HEK293T (cell line): ENCODE measurements at regions not wholly inside any gene's neighbourhood (a gene's known extent, or its start where the extent isn't known, plus 50 kb on each side); places are given as distances from the start of the nearest gene placed in this dataset.

Experiments used
- BHLHE40 ChIP-seq: fragments of 450-650 bp; IDR thresholded peaks from 2 replicates; pipeline ENCODE4 v1.6.1; 2016; ENCODE audit warnings: mild to moderate bottlenecking, moderate library complexity, borderline replicate concordance
- CTBP1 ChIP-seq: fragments of 450-650 bp; IDR thresholded peaks from 2 replicates; pipeline ENCODE4 v1.6.1; 2016; ENCODE audit warnings: borderline replicate concordance
- FOXK2 ChIP-seq: fragments of 450-650 bp; IDR thresholded peaks from 2 replicates; pipeline ENCODE4 v1.6.1; 2016; ENCODE audit warnings: mild to moderate bottlenecking
- FOXM1 ChIP-seq: fragments of 450-650 bp; IDR thresholded peaks from 2 replicates; pipeline ENCODE4 v1.6.1; 2017; ENCODE audit warnings: mild to moderate bottlenecking, borderline replicate concordance
- NFRKB ChIP-seq: fragments of 450-650 bp; IDR thresholded peaks from 2 replicates; pipeline ENCODE4 v1.6.1; 2016; ENCODE audit warnings: mild to moderate bottlenecking, moderate library complexity
- SP1 ChIP-seq: fragments of 450-650 bp; IDR thresholded peaks from 2 replicates; pipeline ENCODE4 v1.6.1; 2017
- SUZ12 ChIP-seq: fragments of 450-650 bp; IDR thresholded peaks from 2 replicates; pipeline ENCODE4 v1.6.1; 2016; ENCODE audit warnings: mild to moderate bottlenecking

DNA sequence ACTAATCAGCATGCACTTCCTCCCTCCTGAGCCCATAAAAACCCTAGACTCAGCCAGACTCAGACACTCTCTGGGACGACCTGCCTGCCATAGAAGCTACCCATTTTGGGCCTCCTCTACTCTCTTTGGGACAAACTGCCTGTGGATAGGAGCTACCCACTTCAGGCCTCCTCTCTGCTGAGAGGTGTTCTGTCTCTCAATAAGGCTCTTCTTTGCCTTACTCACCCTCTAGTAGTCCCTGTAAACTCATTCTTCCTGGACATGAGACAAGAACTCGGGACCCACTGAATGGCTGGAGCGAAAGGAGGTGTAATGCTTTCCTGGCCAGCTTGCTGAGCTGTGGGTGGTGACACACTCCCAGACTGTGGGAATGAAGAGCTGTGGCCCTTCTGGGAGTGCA lies 424.8 kb upstream of the FZD8 start:
- TF ChIP-seq CTBP1 (no peak), SUZ12 (no peak), BHLHE40 (no peak), FOXK2 (no peak), SP1 (no peak), FOXM1 (no peak), NFRKB (no peak)
